GM19239 (cell line): ENCODE measurements at regions not wholly inside any gene's neighbourhood (a gene's known extent, or its start where the extent isn't known, plus 50 kb on each side); places are given as distances from the start of the nearest gene placed in this dataset.
A peak's percentile ranks its signal among the peaks of the same experiment; 100 is the strongest.
"Not testable (repeated sequence)": the region's sequence is repeated elsewhere in the genome, so short reads cannot be mapped to it uniquely, and the experiment has no call there.

Experiments used
- DNase-seq: peaks from one replicate; pipeline ENCODE4 v3.0.0; 2011; ENCODE audit warnings: low spot score; ENCODE audit not compliant: insufficient read length
- FAIRE-seq: peaks from 2 replicates; lab custom pipeline; 2011; peaks lifted over from hg19 to GRCh38; lab: Jason Lieb, UNC

GRCh38 chr14:105703044-105703665, 176.8 kb downstream of the TMEM121 start:
- not testable (repeated sequence) for FAIRE-seq, DNase-seq

GRCh38 chr14:105704091-105704490, 177.7 kb downstream of the TMEM121 start:
- not testable (repeated sequence) for DNase-seq
- peak; percentile 18 for FAIRE-seq

GRCh38 chr14:105704492-105704891, 178.1 kb downstream of the TMEM121 start:
- not testable (repeated sequence) for DNase-seq, FAIRE-seq

- FAIRE-seq, DNase-seq: not testable (repeated sequence)
Measured at GRCh38 chr14:105705512-105705861, 179.1 kb downstream of the TMEM121 start.

GRCh38 chr14:105705862-105706700, 179.7 kb downstream of the TMEM121 start:
- peak; percentile 99 for FAIRE-seq
- not testable (repeated sequence) for DNase-seq

- FAIRE-seq, DNase-seq: not testable (repeated sequence)
Measured at GRCh38 chr14:105706701-105707019, 180.3 kb downstream of the TMEM121 start.

GRCh38 chr14:105707099-105707498, 180.7 kb downstream of the TMEM121 start:
- FAIRE-seq, DNase-seq: not testable (repeated sequence)

- FAIRE-seq, DNase-seq: not testable (repeated sequence)
Measured at GRCh38 chr14:105707723-105708151, 181.4 kb downstream of the TMEM121 start.

GRCh38 chr14:105708251-105709134, 182.1 kb downstream of the TMEM121 start:
- FAIRE-seq, DNase-seq: not testable (repeated sequence)

GRCh38 chr14:105709281-105710118, 183.1 kb downstream of the TMEM121 start:
- no peak for DNase-seq
- no peak for FAIRE-seq

- no peak for FAIRE-seq
- no peak for DNase-seq
Measured at GRCh38 chr14:105710119-105711043, 184.0 kb downstream of the TMEM121 start.

GRCh38 chr14:105711044-105711620, 184.7 kb downstream of the TMEM121 start:
- FAIRE-seq: no peak

GRCh38 chr14:105711841-105712460, 185.6 kb downstream of the TMEM121 start:
- DNase-seq: no peak
- FAIRE-seq: no peak

More at GRCh38 chr14:105711044-105711620, 184.7 kb downstream of the TMEM121 start:
- DNase-seq: no peak

GRCh38 chr14:105712670-105713069, 186.3 kb downstream of the TMEM121 start:
- not testable (repeated sequence) for FAIRE-seq, DNase-seq

- DNase-seq, FAIRE-seq: not testable (repeated sequence)
Measured at GRCh38 chr14:105713160-105713559, 186.8 kb downstream of the TMEM121 start.

- FAIRE-seq, DNase-seq: not testable (repeated sequence)
Measured at GRCh38 chr14:105713836-105714235, 187.5 kb downstream of the TMEM121 start.

- DNase-seq, FAIRE-seq: not testable (repeated sequence)
Measured at GRCh38 chr14:105718787-105719186, 192.4 kb downstream of the TMEM121 start.
